ENCODE measurements at regions not wholly inside any gene's neighbourhood (a gene's known extent, or its start where the extent isn't known, plus 50 kb on each side); places are given as distances from the start of the nearest gene placed in this dataset.

GRCh38 chr20:60505423-60505822 lies 547.2 kb downstream of the CDH26 start:
- TF ChIP-seq RAD21 (IDR thresholded peaks at IDR 0.05; ENCODE audit: low read length) (no peak), USF2 (IDR thresholded peaks at IDR 0.05; ENCODE audit: borderline replicate concordance, low read depth, low read length) (no peak), JUND (IDR thresholded peaks at IDR 0.05) (no peak), CTCF (IDR thresholded peaks at IDR 0.05) (no peak), USF1 (IDR thresholded peaks at IDR 0.05; ENCODE audit: borderline replicate concordance, low read depth) (no peak), REST (IDR thresholded peaks at IDR 0.05; ENCODE audit: low read depth, low read length) (no peak), EZH2phosphoT487 (IDR thresholded peaks at IDR 0.05; ENCODE audit: borderline replicate concordance, low read depth) (no peak), RXRA (IDR thresholded peaks at IDR 0.05; ENCODE audit: borderline replicate concordance, low read depth) (no peak), TAF1 (IDR thresholded peaks at IDR 0.05; ENCODE audit: borderline replicate concordance, low read depth, low read length) (no peak)

All from SK-N-SH (cell line).